ENCODE measurements at regions not wholly inside any gene's neighbourhood (a gene's known extent, or its start where the extent isn't known, plus 50 kb on each side); places are given as distances from the start of the nearest gene placed in this dataset.

DNA sequence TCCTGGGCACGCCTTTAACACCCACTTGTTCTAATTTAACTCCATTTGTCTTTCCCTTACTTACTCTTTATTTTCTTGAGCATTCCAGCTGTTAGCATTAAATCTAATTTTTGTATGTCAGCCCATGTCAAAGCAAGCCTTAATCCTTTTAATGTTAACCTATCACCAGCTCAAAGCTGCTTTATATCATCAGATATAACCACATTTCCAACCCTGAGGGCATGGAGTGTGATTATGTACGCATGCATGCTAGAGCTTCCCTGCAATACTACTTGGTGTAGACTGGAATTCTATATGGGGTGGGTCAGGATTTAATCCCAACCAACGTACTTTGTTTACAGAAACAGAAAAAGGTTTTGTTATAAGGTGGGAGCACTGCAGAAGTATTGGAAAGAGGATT is 139.4 kb upstream of the HMGN3 start:
- TF ChIP-seq, protein P1, sequence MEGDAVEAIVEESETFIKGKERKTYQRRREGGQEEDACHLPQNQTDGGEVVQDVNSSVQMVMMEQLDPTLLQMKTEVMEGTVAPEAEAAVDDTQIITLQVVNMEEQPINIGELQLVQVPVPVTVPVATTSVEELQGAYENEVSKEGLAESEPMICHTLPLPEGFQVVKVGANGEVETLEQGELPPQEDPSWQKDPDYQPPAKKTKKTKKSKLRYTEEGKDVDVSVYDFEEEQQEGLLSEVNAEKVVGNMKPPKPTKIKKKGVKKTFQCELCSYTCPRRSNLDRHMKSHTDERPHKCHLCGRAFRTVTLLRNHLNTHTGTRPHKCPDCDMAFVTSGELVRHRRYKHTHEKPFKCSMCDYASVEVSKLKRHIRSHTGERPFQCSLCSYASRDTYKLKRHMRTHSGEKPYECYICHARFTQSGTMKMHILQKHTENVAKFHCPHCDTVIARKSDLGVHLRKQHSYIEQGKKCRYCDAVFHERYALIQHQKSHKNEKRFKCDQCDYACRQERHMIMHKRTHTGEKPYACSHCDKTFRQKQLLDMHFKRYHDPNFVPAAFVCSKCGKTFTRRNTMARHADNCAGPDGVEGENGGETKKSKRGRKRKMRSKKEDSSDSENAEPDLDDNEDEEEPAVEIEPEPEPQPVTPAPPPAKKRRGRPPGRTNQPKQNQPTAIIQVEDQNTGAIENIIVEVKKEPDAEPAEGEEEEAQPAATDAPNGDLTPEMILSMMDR (IDR thresholded peaks at IDR 0.05) = no peak
- TF ChIP-seq POLR2A (IDR thresholded peaks at IDR 0.05) = no peak
